ENCODE measurements at regions not wholly inside any gene's neighbourhood (a gene's known extent, or its start where the extent isn't known, plus 50 kb on each side); places are given as distances from the start of the nearest gene placed in this dataset.

- FAIRE-seq (no peak), DNase-seq (ENCODE audit: low spot score) (no peak), ATAC-seq (no peak)
- intact Hi-C loops (cut with micrococcal nuclease; ENCODE audit: unreplicated experiment) = no loop called here
- H3K27ac ChIP-seq (ENCODE audit: extremely low read length, insufficient read depth, low read length) = no peak overlapping the region
- no peak overlapping the region for H3K9ac ChIP-seq (ENCODE audit: insufficient read depth, low read depth, low read length)
- H3K9me3 ChIP-seq (ENCODE audit: low read length) = no peaks in the 10 kb centered on the region
- BruUV-seq (replicated peaks) = no TSS peak
- H3K4me1 ChIP-seq (ENCODE audit: insufficient read depth, low read length) = peaks cover 25% of the 10 kb centered on the region
- H3K4me2 ChIP-seq (ENCODE audit: low read depth, low read length) = no peak overlapping the region
- no peaks in the 10 kb centered on the region for H3K79me2 ChIP-seq (ENCODE audit: insufficient read depth, low read length)
- H2AFZ ChIP-seq (ENCODE audit: low read length) = no peak overlapping the region
- no peaks in the 10 kb centered on the region; a peak in 2 of 5 replicates for H3K27me3 ChIP-seq (ENCODE audit: control insufficient read depth in 1 of 2, insufficient read depth in 2 of 2, low read length in 2 of 2)
- 35% methylated on average over 8 of the region's 8 CpGs for WGBS (ENCODE audit: low lambda C conversion rate)
- ChIA-PET CTCF (ENCODE audit: low intra/inter-chr PET ratio, low total read pairs) (no interaction called here), POLR2A (interaction anchor here (0.9 to 1.1 kb wide), 3 partner anchors 9 to 16 kb away, joined by 3 to 4 read pairs (median 3); no protein-coding TSS in a partner anchor)
- H3K4me3 ChIP-seq (replicated peaks in 1 of 3; ENCODE audit: insufficient read depth in 1 of 3, low read depth in 2 of 3, low read length in 3 of 3) = no peak overlapping the region
- in situ Hi-C loops (cut with HindIII; ENCODE audit: extremely low pct_ligation_motif_present, low pct_unique_long_range_greater_than_20kb) = no loop called here
- TF ChIP-seq ARID2 (CRISPR knock-in tag; IDR thresholded peaks at IDR 0.05; ENCODE audit: borderline replicate concordance) (no peak), ZNF781 (CRISPR knock-in tag; IDR thresholded peaks at IDR 0.05; ENCODE audit: borderline replicate concordance, not compliant biosample characterization) (no peak)
- H4K20me1 ChIP-seq (ENCODE audit: insufficient read depth, low read length) = no peaks in the 10 kb centered on the region
- no peaks in the 10 kb centered on the region for H3K36me3 ChIP-seq (replicated peaks in 1 of 2; ENCODE audit: control insufficient read depth in 1 of 2, insufficient read depth in 2 of 2, low read length in 2 of 2)
These were observed 90.2 kb upstream of the DUSP5 start for GRCh38 chr10:110407301-110408170.

GRCh38 chr10:110408203-110408871 lies 89.4 kb upstream of the DUSP5 start:
- no peak for DNase-seq (ENCODE audit: low spot score)
- ChIA-PET POLR2A (interaction anchor here (0.9 to 1.1 kb wide), 3 partner anchors 10 to 17 kb away, joined by 3 to 4 read pairs (median 3); no protein-coding TSS in a partner anchor), CTCF (ENCODE audit: low intra/inter-chr PET ratio, low total read pairs) (no interaction called here)
- Histone ChIP-seq H3K27ac (ENCODE audit: extremely low read length, insufficient read depth, low read length) (no peak overlapping the region), H3K36me3 (replicated peaks in 1 of 2; ENCODE audit: control insufficient read depth in 1 of 2, insufficient read depth in 2 of 2, low read length in 2 of 2) (no peaks in the 10 kb centered on the region), H3K4me3 (replicated peaks in 1 of 3; ENCODE audit: insufficient read depth in 1 of 3, low read depth in 2 of 3, low read length in 3 of 3) (no peak overlapping the region), H3K79me2 (ENCODE audit: insufficient read depth, low read length) (no peaks in the 10 kb centered on the region), H3K9me3 (ENCODE audit: low read length) (no peaks in the 10 kb centered on the region), H3K27me3 (ENCODE audit: control insufficient read depth in 1 of 2, insufficient read depth in 2 of 2, low read length in 2 of 2) (peaks cover 0 to under 1% of the 10 kb centered on the region in 2 experiments; a peak in 3 of 5 replicates), H3K9ac (ENCODE audit: insufficient read depth, low read depth, low read length) (no peak overlapping the region), H2AFZ (ENCODE audit: low read length) (no peak overlapping the region), H3K4me1 (ENCODE audit: insufficient read depth, low read length) (peaks cover 33% of the 10 kb centered on the region), H4K20me1 (ENCODE audit: insufficient read depth, low read length) (no peaks in the 10 kb centered on the region), H3K4me2 (ENCODE audit: low read depth, low read length) (no peak overlapping the region)
- no peak for ATAC-seq
- in situ Hi-C loops (cut with HindIII; ENCODE audit: extremely low pct_ligation_motif_present, low pct_unique_long_range_greater_than_20kb) = no loop called here
- 48% methylated on average over 8 of the region's 10 CpGs for WGBS (ENCODE audit: low lambda C conversion rate)
- intact Hi-C loops (cut with micrococcal nuclease; ENCODE audit: unreplicated experiment) = no loop called here
- BruUV-seq (replicated peaks) = no TSS peak
- FAIRE-seq = no peak
- TF ChIP-seq BCL6 (CRISPR knock-in tag; IDR thresholded peaks at IDR 0.05) (no peak), RAD21 (CRISPR knock-in tag; IDR thresholded peaks at IDR 0.05) (no peak), JUN (CRISPR knock-in tag; IDR thresholded peaks at IDR 0.05) (no peak), ZNF160 (CRISPR knock-in tag; IDR thresholded peaks at IDR 0.05) (no peak), TBX2 (CRISPR knock-in tag; IDR thresholded peaks at IDR 0.05; ENCODE audit: borderline replicate concordance) (no peak), ZNF639 (CRISPR knock-in tag; conservative IDR thresholded peaks at IDR 0.05) (no peak), NBN (conservative IDR thresholded peaks at IDR 0.05) (no peak), ZNF737 (CRISPR knock-in tag; IDR thresholded peaks at IDR 0.05; ENCODE audit: borderline replicate concordance) (no peak), ATF1 (CRISPR knock-in tag; IDR thresholded peaks at IDR 0.05) (no peak), ZMAT5 (CRISPR knock-in tag; IDR thresholded peaks at IDR 0.05; ENCODE audit: borderline replicate concordance, low read depth) (no peak)
- TF ChIP-seq, protein P1, sequence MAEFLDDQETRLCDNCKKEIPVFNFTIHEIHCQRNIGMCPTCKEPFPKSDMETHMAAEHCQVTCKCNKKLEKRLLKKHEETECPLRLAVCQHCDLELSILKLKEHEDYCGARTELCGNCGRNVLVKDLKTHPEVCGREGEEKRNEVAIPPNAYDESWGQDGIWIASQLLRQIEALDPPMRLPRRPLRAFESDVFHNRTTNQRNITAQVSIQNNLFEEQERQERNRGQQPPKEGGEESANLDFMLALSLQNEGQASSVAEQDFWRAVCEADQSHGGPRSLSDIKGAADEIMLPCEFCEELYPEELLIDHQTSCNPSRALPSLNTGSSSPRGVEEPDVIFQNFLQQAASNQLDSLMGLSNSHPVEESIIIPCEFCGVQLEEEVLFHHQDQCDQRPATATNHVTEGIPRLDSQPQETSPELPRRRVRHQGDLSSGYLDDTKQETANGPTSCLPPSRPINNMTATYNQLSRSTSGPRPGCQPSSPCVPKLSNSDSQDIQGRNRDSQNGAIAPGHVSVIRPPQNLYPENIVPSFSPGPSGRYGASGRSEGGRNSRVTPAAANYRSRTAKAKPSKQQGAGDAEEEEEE (CRISPR knock-in tag; IDR thresholded peaks at IDR 0.05; ENCODE audit: borderline replicate concordance) = no peak

Data from HepG2 (cell line).